Head of caudate nucleus (tissue), 42 donors: ENCODE measurements at regions not wholly inside any gene's neighbourhood (a gene's known extent, or its start where the extent isn't known, plus 50 kb on each side); places are given as distances from the start of the nearest gene placed in this dataset.
A peak's percentile ranks its signal among the peaks of the same experiment; 100 is the strongest.

Experiments used
- DNase-seq, 42 donors: peaks; one replicate each; pipeline versions ENCODE4 v3.0.0 to v3.0.0-alpha.2; 2020 to 2021; ENCODE audit warnings: mixed read lengths in 7 of 42
- intact Hi-C: fragments of 100-400 bp; cut with DNase I; formaldehyde crosslinking; loops from one replicate; pipeline ENCODE4 v1.15.0; 2022

- intact Hi-C loops: no loop called here
These were observed 82.5 kb downstream of the ELAPOR2 start for GRCh38 chr7:86976958-86977357.

GRCh38 chr7:86975914-86976313 lies 83.5 kb downstream of the ELAPOR2 start:
- intact Hi-C loops: no loop called here
- DNase-seq: no peak

More at GRCh38 chr7:86976958-86977357, 82.5 kb downstream of the ELAPOR2 start:
- no peak for DNase-seq

GRCh38 chr7:86975449-86975848 lies 84.0 kb downstream of the ELAPOR2 start:
- no peak for DNase-seq
- intact Hi-C loops: no loop called here

DNA sequence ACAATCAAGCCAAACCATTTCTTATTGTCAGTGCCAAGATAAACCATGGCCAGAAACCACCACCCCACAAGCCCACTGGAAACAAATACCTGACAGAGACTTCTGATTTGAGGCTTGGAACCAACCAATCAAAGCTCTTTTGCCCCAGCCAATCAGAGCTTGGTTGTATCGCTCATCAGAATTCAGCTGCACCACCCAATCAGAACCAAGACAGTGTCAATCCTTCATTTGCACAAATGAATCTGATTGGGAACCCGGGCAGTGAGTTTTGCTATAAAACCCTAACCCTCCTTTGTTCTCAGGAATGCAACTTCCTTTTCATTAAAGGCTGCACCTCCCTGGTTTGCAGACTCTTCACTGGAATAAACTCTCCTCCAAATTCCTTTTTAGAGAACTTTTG lies 87.4 kb downstream of the ELAPOR2 start:
- DNase-seq: no peak
- intact Hi-C loops: no loop called here

DNA sequence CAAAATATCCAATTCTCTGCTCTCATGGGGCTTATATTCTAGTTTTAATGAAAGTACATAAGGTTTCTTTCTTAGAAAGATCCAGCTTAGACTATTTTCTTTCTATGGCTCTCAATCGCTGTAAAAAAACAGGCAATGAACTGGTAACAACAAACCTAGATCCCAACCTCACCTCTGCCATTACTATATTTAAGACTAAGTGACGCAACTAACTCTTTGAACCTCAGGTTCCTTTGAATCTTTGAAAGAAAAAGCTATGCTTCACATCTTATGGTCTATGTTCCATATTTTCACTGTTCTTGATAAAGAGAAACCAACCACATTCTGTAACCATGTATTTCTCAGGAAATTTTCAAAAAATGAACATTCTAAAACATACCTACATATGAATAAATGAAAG lies 88.5 kb downstream of the ELAPOR2 start:
- DNase-seq: no peak
- intact Hi-C loops: no loop called here

- intact Hi-C loops: no loop called here
- DNase-seq: no peak
These were observed 88.9 kb downstream of the ELAPOR2 start for GRCh38 chr7:86970547-86970946.

GRCh38 chr7:86969865-86970264 lies 89.6 kb downstream of the ELAPOR2 start:
- intact Hi-C loops: no loop called here
- DNase-seq: no peak

DNA sequence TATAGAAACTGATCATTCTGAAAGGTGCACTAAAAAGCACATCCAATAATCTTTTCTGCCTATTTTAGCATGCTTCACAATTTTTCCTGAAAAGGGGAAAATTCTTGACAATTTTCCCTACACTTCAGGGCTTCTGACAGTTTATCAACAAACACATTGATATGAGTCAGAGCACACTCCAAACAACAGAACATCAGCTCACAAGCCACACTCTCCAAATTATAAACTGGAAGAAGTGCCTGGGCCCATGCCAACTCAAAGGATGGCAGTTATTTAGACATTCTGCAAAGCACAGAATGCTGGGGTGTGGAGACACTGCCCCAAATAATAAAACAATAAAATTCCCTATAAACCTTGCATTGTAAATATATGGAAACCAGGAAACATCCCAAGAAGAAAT lies 90.8 kb downstream of the ELAPOR2 start:
- intact Hi-C loops: no loop called here
- DNase-seq: peak in 1 of 42 donors; percentile 64

DNA sequence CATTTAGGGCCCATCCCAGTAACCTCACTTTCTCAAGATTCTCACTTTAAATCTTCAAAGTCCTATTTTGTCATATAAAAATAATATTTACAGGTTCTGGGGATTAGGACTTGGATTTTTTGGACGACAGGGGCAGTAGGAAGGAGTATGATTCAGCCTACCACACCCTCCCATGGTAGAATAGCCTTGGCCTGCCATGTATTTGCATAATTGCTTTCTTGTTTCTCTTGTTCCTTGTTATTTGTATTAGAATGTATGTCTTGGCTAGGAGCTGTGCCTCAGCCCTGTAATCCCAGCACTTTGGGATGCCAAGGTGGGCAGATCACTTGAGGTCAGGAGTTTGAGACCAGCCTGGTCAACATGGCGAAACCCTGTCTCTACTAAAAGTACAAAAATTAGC lies 92.5 kb downstream of the ELAPOR2 start:
- DNase-seq: no peak
- intact Hi-C loops: no loop called here

DNA sequence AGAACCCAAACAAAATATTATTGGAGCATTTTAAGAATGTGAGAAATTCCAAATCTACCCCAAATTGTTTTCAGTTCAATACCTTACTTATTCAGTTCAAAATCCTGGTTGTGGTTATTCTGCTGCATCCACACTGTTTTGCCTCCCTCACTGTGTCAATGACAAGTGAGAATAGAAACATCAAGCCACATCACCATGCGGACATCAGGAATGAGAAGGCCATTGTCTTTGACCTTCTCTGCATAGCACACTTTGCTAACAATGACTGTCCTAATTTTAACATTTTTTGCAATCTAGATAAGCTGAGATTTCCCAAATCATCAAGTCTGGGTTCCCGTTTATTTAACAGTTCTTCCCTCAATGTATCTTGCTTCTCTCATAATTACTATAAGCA lies 93.7 kb downstream of the ELAPOR2 start:
- intact Hi-C loops: no loop called here

GRCh38 chr7:86964973-86965726 lies 94.3 kb downstream of the ELAPOR2 start:
- intact Hi-C loops: no loop called here
- no peak for DNase-seq

More for the DNA sequence above, 93.7 kb downstream of the ELAPOR2 start:
- peak in 10 of 42 donors; percentile 19 to 70 (median 44) for DNase-seq

DNA sequence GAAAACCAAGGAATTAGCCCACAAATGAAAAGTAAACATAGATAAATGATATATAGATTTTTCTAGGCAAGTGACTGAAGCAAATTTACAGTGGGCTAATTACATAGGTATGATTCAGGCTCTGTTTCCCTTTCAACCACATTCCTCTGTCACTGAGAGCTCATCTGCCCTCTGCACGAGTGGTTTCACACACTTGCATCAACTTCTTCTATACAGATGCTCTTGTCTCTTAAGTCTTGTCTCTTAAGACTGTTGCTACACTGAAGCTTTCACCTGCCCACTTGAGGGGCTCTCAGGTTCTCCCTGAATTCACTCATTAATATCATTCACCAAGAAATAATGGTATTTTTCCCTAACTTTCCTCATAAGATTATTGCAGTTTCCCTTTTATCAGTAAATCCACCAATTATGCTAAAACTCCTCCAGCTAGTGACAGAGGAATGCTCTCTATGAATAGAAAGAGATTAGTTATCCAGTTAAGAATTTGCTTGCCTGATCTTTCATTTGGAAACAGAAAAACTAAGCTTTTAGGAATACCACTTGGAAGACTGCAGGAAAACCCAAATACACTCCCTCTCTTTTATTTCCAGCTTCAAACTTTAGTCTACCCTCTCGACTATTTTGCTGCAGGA lies 95.7 kb downstream of the ELAPOR2 start:
- intact Hi-C loops: no loop called here
- DNase-seq: no peak

DNA sequence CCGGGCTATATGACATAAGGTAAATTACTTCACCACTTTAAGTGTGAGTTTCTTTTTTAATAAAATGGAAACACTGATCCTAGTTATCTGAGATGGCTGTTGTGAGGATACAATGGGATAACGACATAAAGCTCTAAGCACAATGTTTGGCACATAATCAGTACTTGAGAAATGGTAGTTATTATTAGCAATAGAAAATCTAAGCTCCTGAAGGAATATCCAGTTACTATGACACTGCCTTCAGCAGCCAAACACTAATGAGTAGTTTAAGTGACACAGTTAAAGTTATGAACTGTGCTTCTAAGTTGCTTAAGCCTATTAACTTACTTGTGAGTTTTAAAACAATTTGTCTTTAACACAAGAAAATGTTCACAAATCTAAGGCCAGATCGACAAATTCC lies 96.8 kb downstream of the ELAPOR2 start:
- intact Hi-C loops: no loop called here
- no peak for DNase-seq

- DNase-seq: peak in 31 of 42 donors; percentile 28 to 85 (median 54)
- intact Hi-C loops: no loop called here
These were observed 97.8 kb downstream of the ELAPOR2 start for GRCh38 chr7:86961686-86962085.

GRCh38 chr7:86958380-86958779 lies 101.1 kb downstream of the ELAPOR2 start:
- DNase-seq: no peak
- intact Hi-C loops: no loop called here

GRCh38 chr7:86956567-86956966 lies 102.9 kb downstream of the ELAPOR2 start:
- no peak for DNase-seq
- intact Hi-C loops: no loop called here

- no peak for DNase-seq
- intact Hi-C loops: no loop called here
These were observed 103.5 kb downstream of the ELAPOR2 start for GRCh38 chr7:86955895-86956503.

- intact Hi-C loops: no loop called here
- no peak for DNase-seq
These were observed 104.5 kb downstream of the ELAPOR2 start for GRCh38 chr7:86954971-86955370.

- intact Hi-C loops: no loop called here
- DNase-seq: no peak
These were observed 105.7 kb downstream of the ELAPOR2 start for GRCh38 chr7:86953653-86954336.

GRCh38 chr7:86953219-86953618 lies 106.2 kb downstream of the ELAPOR2 start:
- DNase-seq: no peak
- intact Hi-C loops: no loop called here
